Mesothelial cell of epicardium (in vitro differentiated cells): ENCODE measurements at regions not wholly inside any gene's neighbourhood (a gene's known extent, or its start where the extent isn't known, plus 50 kb on each side); places are given as distances from the start of the nearest gene placed in this dataset.
A peak's percentile ranks its signal among the peaks of the same experiment; 100 is the strongest.

Experiments used
- DNase-seq, 2 experiments: peaks; one replicate each; pipeline ENCODE4 v3.0.0; 2021; ENCODE audit warnings: low spot score in 2 of 2; ENCODE audit not compliant: unreplicated experiment in 2 of 2
- H3K27ac Mint-ChIP-seq: 2 replicates; pipeline ENCODE4 v1.8.0; 2021; ENCODE audit warnings: mixed read lengths
- H3K27me3 Mint-ChIP-seq: 2 replicates; pipeline ENCODE4 v1.8.0; 2021; ENCODE audit warnings: low read depth, mixed read lengths
- H3K36me3 Mint-ChIP-seq: 2 replicates; pipeline ENCODE4 v1.8.0; 2021; ENCODE audit warnings: mixed read lengths
- H3K4me1 Mint-ChIP-seq: 2 replicates; pipeline ENCODE4 v1.8.0; 2021; ENCODE audit warnings: mixed read lengths
- H3K4me3 Mint-ChIP-seq: 2 replicates; pipeline ENCODE4 v1.8.0; 2021; ENCODE audit warnings: mild to moderate bottlenecking, moderate library complexity, mixed read lengths
- H3K9me3 Mint-ChIP-seq: 2 replicates; pipeline ENCODE4 v1.8.0; 2021; ENCODE audit warnings: mixed read lengths
- CTCF ChIP-seq: fragments of 200-600 bp; sonication (generic); IDR thresholded peaks from one replicate; pipeline ENCODE4 v1.5.0; 2021; ENCODE audit warnings: antibody characterized with exemption; ENCODE audit not compliant: unreplicated experiment

- DNase-seq, result no peak
- Mint-ChIP-seq H3K27ac (no peak overlapping the region), H3K9me3 (no peaks in the 10 kb centered on the region), H3K4me1 (peaks cover 9% of the 10 kb centered on the region), H3K27me3 (no peaks in the 10 kb centered on the region), H3K36me3 (no peaks in the 10 kb centered on the region), H3K4me3 (no peak overlapping the region)
- TF ChIP-seq CTCF, result no peak
Measured at GRCh38 chr5:87115839-87116364, 151.8 kb upstream of the RASA1 start.

DNA sequence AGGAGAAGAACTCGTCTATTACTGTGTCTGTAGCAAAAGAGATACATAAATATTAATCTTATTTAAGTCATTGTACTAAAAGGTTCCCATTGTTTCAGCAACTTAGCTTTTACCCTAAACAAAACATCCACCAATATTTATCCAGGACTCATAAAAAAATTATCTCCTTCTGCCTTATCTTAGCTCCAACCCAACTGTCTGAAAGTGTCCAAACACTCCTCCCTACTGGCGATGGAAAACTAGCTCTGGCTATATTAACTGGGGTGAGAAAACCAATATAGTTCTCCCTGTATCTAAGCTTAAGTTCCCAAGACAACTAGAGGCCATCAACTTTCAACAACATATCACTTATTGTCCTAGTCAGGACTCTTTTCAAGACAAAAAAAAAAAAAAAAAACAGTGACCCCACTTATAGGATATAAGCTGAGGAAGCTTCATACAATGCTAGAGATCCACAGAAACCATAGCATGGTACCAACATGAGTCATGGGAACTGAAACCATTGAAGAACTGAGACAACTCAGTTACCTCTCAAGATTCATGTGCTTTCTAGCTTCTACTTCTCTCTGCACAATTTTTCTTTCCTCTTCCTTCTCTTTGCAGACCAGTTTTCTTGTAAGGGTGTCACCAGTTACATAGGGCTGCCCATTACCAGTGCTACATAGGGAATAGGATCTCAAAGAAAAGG lies 150.7 kb upstream of the RASA1 start:
- H3K4me1 Mint-ChIP-seq, result peaks cover 12% of the 10 kb centered on the region
- no peak for DNase-seq

GRCh38 chr5:87119588-87119987 lies 148.1 kb upstream of the RASA1 start:
- DNase-seq, result no peak
- H3K27me3 Mint-ChIP-seq, result no peaks in the 10 kb centered on the region
- no peak overlapping the region for H3K27ac Mint-ChIP-seq
- no peaks in the 10 kb centered on the region for H3K9me3 Mint-ChIP-seq
- H3K36me3 Mint-ChIP-seq, result no peaks in the 10 kb centered on the region
- TF ChIP-seq CTCF, result no peak
- no peak overlapping the region for H3K4me3 Mint-ChIP-seq
- H3K4me1 Mint-ChIP-seq, result peaks cover 12% of the 10 kb centered on the region

More for the DNA sequence above, 150.7 kb upstream of the RASA1 start:
- Mint-ChIP-seq H3K4me3 (no peak overlapping the region), H3K27me3 (no peaks in the 10 kb centered on the region), H3K9me3 (no peaks in the 10 kb centered on the region), H3K27ac (no peak overlapping the region), H3K36me3 (no peaks in the 10 kb centered on the region)
- no peak for TF ChIP-seq CTCF

- peak overlapping the region; percentile 2 for H3K27ac Mint-ChIP-seq
- no peak for DNase-seq
- H3K4me3 Mint-ChIP-seq, result no peak overlapping the region
Measured at GRCh38 chr5:87120518-87121303, 147.0 kb upstream of the RASA1 start.

More at GRCh38 chr5:87120518-87121303, 147.0 kb upstream of the RASA1 start:
- Mint-ChIP-seq H3K36me3 (no peaks in the 10 kb centered on the region), H3K27me3 (no peaks in the 10 kb centered on the region), H3K9me3 (no peaks in the 10 kb centered on the region), H3K4me1 (peaks cover 12% of the 10 kb centered on the region)
- TF ChIP-seq CTCF, result no peak
